Muscle layer of colon (tissue), 2 donors: ENCODE measurements at regions not wholly inside any gene's neighbourhood (a gene's known extent, or its start where the extent isn't known, plus 50 kb on each side); places are given as distances from the start of the nearest gene placed in this dataset.

Experiments
- H3K27ac ChIP-seq: one replicate; pipeline ENCODE4 v1.7.0; 2013; ENCODE audit warnings: low read depth, mild to moderate bottlenecking, low read length, moderate library complexity
- H3K27me3 ChIP-seq, 2 donors: one replicate each; pipeline ENCODE4 v1.7.0; 2013; ENCODE audit warnings: low read length in 2 of 2, mild to moderate bottlenecking in 2 of 2; ENCODE audit not compliant: insufficient read depth in 2 of 2, control insufficient read depth in 1 of 2
- H3K36me3 ChIP-seq: one replicate; pipeline ENCODE4 v1.7.0; 2013; ENCODE audit warnings: mild to moderate bottlenecking, low read length; ENCODE audit not compliant: insufficient read depth
- H3K4me1 ChIP-seq: one replicate; pipeline ENCODE4 v1.7.0; 2013; ENCODE audit warnings: mild to moderate bottlenecking, low read length; ENCODE audit not compliant: insufficient read depth
- H3K4me3 ChIP-seq, 2 donors: one replicate each; pipeline ENCODE4 v1.7.0; 2013; ENCODE audit warnings: low read length in 2 of 2, low read depth in 1 of 2, mild to moderate bottlenecking in 1 of 2, moderate library complexity in 1 of 2
- H3K9ac ChIP-seq: one replicate; pipeline ENCODE4 v1.7.0; 2013; ENCODE audit warnings: low read length
- H3K9me3 ChIP-seq: one replicate; pipeline ENCODE4 v1.7.0; 2013; ENCODE audit warnings: mild to moderate bottlenecking, low read length
- donor health status: abdominal sarcoma.
- donor health status: Adenocarcinoma of cecum.

- Histone ChIP-seq H3K36me3 (no peaks in the 10 kb centered on the region), H3K27ac (no peak overlapping the region), H3K4me1 (no peaks in the 10 kb centered on the region), H3K27me3 (peaks cover 0 to 2% of the 10 kb centered on the region in 2 donors), H3K4me3 (no peak overlapping the region), H3K9ac (no peak overlapping the region), H3K9me3 (no peaks in the 10 kb centered on the region)
Measured at GRCh38 chr10:131644864-131645658, 255.7 kb upstream of the PPP2R2D start.

- no peaks in the 10 kb centered on the region for H3K36me3 ChIP-seq
- H3K9ac ChIP-seq, result no peak overlapping the region
- H3K27me3 ChIP-seq, result peaks cover 0 to 7% of the 10 kb centered on the region in 2 donors
Measured at GRCh38 chr10:131645756-131646155, 255.1 kb upstream of the PPP2R2D start.

GRCh38 chr10:131646551-131647525 is 254.0 kb upstream of the PPP2R2D start:
- no peaks in the 10 kb centered on the region for H3K36me3 ChIP-seq
- no peak overlapping the region for H3K9ac ChIP-seq
- peaks cover 0 to 10% of the 10 kb centered on the region in 2 donors for H3K27me3 ChIP-seq
- H3K9me3 ChIP-seq, result no peaks in the 10 kb centered on the region
- H3K4me3 ChIP-seq, result no peak overlapping the region
- no peaks in the 10 kb centered on the region for H3K4me1 ChIP-seq
- H3K27ac ChIP-seq, result no peak overlapping the region

More at GRCh38 chr10:131645756-131646155, 255.1 kb upstream of the PPP2R2D start:
- H3K9me3 ChIP-seq, result no peaks in the 10 kb centered on the region
- no peak overlapping the region for H3K4me3 ChIP-seq
- H3K27ac ChIP-seq, result no peak overlapping the region
- H3K4me1 ChIP-seq, result no peaks in the 10 kb centered on the region

DNA sequence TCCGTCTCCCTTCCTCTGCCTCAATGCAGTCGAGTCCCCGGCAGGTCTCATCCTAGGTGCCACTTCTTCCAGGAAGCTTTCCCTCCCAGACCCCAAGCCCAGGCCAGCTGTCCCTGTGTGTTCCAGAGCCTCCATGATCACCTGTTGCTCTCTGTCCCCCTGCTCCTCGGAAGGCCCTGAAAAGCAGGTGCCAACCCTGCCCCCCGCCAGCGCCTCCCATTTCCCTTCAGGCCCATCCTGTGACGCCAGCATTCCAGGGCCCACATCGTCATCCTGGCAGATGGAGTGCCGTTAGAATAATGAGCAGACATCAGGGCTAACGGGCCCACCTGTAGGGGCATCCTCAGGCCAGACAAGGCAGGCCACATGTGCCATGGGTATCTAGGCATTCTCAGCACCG is 253.0 kb upstream of the PPP2R2D start:
- Histone ChIP-seq H3K36me3 (no peaks in the 10 kb centered on the region), H3K27ac (no peak overlapping the region), H3K9me3 (no peaks in the 10 kb centered on the region), H3K27me3 (peaks cover 8 to 17% of the 10 kb centered on the region in 2 donors), H3K4me3 (no peak overlapping the region), H3K9ac (no peak overlapping the region), H3K4me1 (no peaks in the 10 kb centered on the region)

DNA sequence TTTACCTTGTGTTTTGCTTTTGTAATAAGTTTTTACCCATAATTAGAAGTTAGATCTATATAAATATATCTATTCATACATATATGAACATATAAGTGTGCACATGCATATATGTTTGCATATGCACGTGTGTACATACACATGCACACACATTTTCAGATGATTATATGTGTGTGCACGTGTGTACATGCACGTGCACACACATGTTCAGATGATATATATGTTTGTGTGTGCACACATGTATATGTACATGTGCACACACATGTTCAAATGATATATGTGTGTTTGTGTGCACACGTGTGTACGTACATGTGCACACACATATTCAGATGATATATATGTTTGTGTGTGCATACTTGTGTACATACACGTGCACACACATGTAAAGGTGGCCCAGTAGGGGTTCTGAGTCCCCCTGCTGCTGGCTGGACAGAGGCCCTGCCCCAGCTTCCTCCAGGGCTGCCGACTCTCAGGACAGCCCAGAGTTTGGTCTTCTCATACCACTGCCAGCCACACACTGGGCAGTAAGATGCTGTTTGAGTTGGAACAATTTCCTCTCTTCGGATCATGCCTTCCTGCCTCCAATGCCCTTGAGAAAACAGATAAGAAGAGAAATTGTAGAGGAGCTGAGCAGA is 252.3 kb upstream of the PPP2R2D start:
- Histone ChIP-seq H3K4me3 (no peak overlapping the region), H3K9me3 (no peaks in the 10 kb centered on the region), H3K9ac (no peak overlapping the region), H3K27me3 (peaks cover 10 to 23% of the 10 kb centered on the region in 2 donors), H3K4me1 (no peaks in the 10 kb centered on the region), H3K36me3 (no peaks in the 10 kb centered on the region), H3K27ac (no peak overlapping the region)

DNA sequence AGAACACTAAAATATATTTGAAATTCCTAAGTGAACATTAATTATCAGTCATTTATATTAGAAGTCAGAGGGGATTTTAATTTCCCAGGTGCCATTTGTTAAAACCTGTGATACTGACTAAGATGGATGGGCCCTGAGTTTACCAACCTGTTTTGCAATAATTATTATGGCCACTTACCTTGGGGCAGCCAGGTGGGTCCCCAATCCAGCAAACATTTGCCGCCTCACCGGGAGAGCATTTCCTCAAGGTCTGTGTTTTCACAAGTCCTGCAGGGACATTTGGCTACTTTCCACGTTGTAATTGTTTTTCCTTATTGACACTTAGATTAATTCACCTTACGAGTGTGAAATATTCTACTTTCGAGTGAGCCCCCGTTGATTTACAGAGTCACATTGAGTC is 251.2 kb upstream of the PPP2R2D start:
- H3K36me3 ChIP-seq, result no peaks in the 10 kb centered on the region
- no peak overlapping the region for H3K4me3 ChIP-seq
- H3K27ac ChIP-seq, result no peak overlapping the region
- H3K9ac ChIP-seq, result no peak overlapping the region
- H3K9me3 ChIP-seq, result no peaks in the 10 kb centered on the region
- peaks cover 10 to 25% of the 10 kb centered on the region in 2 donors for H3K27me3 ChIP-seq
- H3K4me1 ChIP-seq, result no peaks in the 10 kb centered on the region

GRCh38 chr10:131650169-131650705 is 250.6 kb upstream of the PPP2R2D start:
- Histone ChIP-seq H3K9ac (no peak overlapping the region), H3K27me3 (peaks cover 10 to 25% of the 10 kb centered on the region in 2 donors), H3K9me3 (no peaks in the 10 kb centered on the region), H3K4me1 (no peaks in the 10 kb centered on the region), H3K27ac (no peak overlapping the region), H3K4me3 (no peak overlapping the region), H3K36me3 (no peaks in the 10 kb centered on the region)

- no peak overlapping the region for H3K9ac ChIP-seq
- H3K27ac ChIP-seq, result no peak overlapping the region
- H3K4me3 ChIP-seq, result no peak overlapping the region
- H3K9me3 ChIP-seq, result no peaks in the 10 kb centered on the region
- H3K36me3 ChIP-seq, result no peaks in the 10 kb centered on the region
- peaks cover 10 to 25% of the 10 kb centered on the region in 2 donors for H3K27me3 ChIP-seq
- H3K4me1 ChIP-seq, result no peaks in the 10 kb centered on the region
Measured at GRCh38 chr10:131650771-131651673, 249.8 kb upstream of the PPP2R2D start.

DNA sequence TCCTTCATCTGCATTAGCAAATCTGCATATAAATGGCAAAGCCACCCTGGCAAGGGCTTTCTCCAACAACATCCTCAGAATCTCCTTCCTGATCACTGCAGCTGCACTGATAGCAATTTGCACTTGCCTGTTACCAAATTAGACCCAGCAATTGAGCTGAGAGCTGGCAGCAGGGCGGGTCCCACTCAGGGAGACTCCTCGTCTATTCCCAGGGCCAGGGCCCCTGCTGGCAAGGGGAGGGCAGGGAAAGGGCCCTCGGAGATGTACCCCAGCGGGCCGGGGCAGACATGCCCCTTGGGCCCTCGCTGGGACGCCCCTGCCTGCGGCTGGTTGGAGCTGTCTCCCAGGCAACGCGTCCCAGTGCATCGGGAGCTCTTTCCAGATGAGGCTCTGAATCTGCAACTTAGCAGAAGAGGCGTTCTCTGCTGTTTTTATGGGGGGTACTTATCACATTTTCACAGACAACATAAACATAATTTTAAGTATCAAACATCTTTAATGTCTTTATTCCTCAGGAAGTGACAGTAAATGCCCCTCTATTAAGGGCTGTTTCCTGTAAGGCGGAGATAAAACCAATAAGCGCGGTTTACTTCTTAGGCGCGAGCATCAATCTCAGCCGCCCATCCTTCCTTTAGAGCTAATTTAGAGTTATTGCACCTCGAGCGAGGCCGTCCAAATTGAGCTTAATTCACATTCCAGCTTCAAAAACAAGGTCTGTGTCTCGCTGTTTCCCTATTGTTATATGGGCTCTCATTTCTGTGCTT is 249.0 kb upstream of the PPP2R2D start:
- no peak overlapping the region for H3K4me3 ChIP-seq
- H3K27me3 ChIP-seq, result peaks cover 10 to 25% of the 10 kb centered on the region in 2 donors

More for the DNA sequence above, 249.0 kb upstream of the PPP2R2D start:
- no peaks in the 10 kb centered on the region for H3K9me3 ChIP-seq
- H3K9ac ChIP-seq, result no peak overlapping the region
- H3K27ac ChIP-seq, result no peak overlapping the region
- no peaks in the 10 kb centered on the region for H3K4me1 ChIP-seq
- no peaks in the 10 kb centered on the region for H3K36me3 ChIP-seq
